C4-2B (cell line): ENCODE measurements at regions not wholly inside any gene's neighbourhood (a gene's known extent, or its start where the extent isn't known, plus 50 kb on each side); places are given as distances from the start of the nearest gene placed in this dataset.

Experiments used
- CTCF ChIP-seq: fragments of 450-650 bp; conservative IDR thresholded peaks from 2 replicates; pipeline ENCODE4 v1.5.1; 2017; ENCODE audit warnings: mild to moderate bottlenecking
- ZFX ChIP-seq: fragments of 450-650 bp; IDR thresholded peaks from 2 replicates; pipeline ENCODE4 v1.6.1; 2017

- TF ChIP-seq CTCF (no peak), ZFX (no peak)
Measured at GRCh38 chr2:136242100-136242499, 124.2 kb upstream of the CXCR4 start.
